HG02981 (cell line): ENCODE measurements at regions not wholly inside any gene's neighbourhood (a gene's known extent, or its start where the extent isn't known, plus 50 kb on each side); places are given as distances from the start of the nearest gene placed in this dataset.
"Not testable (repeated sequence)": the region's sequence is repeated elsewhere in the genome, so short reads cannot be mapped to it uniquely, and the experiment has no call there.

Source experiments
- ATAC-seq: cut with Tn5 transposase; IDR thresholded peaks from one replicate; pipeline ENCODE4 v1.9.1; 2021; ENCODE audit warnings: mild to moderate bottlenecking, moderate library complexity; ENCODE audit not compliant: unreplicated experiment

- ATAC-seq = peak; percentile 19
These were observed 104.5 kb upstream of the CHD1 start for GRCh38 chr5:99033014-99033900.

- peak; percentile 24 for ATAC-seq
These were observed 103.6 kb upstream of the CHD1 start for GRCh38 chr5:99032234-99033013.

DNA sequence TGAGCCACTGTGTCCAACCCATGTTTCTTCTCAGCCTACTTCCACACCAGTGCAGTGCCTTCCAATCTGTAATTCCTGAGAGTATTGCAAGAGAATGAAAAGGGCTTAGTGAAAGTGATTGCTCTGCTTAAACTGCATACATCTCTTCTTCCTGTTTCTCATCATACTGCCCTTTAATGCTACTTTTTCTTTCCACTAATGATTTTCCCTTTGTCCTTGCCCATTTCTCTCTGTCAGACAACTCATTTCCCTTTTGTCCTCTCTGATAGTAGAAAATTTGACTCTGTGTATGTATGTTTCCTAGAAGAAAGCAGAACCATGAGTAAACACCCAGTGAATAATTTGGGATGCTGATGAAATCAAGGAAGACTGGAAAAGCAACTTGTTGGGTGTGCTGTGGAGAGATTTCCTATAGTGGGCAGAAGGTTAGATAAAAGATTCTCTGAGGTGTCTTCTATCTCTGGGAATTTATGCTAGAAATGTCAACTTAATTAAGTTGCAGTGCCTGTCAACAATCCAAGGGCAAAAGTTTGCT, 102.2 kb upstream of the CHD1 start:
- no peak for ATAC-seq

GRCh38 chr5:99029172-99029571, 100.4 kb upstream of the CHD1 start:
- ATAC-seq = no peak

- not testable (repeated sequence) for ATAC-seq
These were observed 99.4 kb upstream of the CHD1 start for GRCh38 chr5:99028170-99028569.

DNA sequence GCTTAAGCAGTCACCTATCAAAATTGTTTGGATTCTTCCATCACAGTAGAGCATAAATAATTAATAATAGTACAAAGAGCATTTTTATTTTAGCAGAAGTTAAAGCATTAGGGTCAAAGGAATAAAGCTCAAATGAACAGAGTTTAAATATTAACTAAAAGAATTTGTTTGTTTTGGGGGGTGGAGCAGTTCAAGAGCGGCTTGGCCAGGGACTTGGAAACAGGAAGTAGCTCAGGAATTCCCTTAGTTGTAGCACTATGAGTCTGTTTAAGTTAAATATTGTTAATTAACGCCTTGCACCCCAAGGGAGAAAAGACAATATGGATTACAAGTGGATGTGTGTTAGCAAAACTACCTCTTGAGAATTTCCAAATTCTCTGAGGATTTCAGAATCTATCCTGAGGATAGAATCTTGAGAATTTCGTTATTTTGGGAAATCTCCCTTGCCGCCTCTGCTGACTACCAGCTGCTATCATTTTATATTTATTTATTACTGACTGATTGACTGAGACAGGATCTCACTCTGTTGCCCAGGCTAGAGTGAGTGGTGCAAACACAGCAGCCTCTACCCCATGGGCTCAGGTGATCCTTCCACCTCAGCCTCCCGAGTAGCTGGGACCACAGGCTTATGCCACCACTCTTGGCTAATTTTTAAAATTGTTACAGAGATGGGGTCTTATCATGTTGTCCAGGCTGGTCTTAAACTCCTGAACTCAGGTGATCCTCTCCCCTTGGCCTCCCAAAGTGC, 96.7 kb upstream of the CHD1 start:
- no peak for ATAC-seq

- no peak for ATAC-seq
These were observed 94.5 kb upstream of the CHD1 start for GRCh38 chr5:99023330-99023729.

DNA sequence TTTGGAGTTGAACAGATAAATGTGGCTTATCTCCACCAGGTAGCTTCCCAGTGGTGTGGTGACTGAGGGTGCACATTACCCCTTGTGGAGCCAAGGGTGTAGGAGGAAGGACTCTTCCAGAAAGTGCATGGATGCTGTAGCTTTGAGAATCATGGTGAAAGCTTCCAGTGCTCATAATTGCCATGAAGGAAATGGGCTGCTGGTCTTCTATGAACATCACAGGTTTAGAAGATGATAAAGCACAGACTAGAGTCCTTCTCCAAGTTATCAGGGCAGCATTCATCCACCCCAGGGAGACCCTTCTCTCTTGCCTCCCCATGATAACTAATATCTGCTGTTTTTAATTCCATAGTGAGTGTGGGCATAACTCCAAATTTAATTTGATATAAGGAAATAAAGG, 93.4 kb upstream of the CHD1 start:
- no peak for ATAC-seq

DNA sequence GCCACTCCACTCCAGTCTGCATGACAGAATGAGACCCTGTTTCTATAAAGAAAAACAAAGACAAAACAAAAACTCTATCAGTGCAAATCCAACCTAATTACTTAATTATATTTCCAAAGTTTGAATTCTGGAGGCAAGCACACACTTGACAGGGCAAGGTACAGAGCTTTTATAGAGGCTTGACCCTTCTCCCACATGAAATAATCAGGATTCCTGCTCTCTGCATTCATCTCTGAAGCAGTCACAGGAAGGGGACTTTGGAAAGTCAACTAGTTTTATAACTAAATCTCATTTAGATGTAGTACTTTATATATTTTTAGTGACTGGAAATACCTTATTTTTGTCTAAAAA, 91.9 kb upstream of the CHD1 start:
- ATAC-seq = no peak

- peak; percentile 62 for ATAC-seq
These were observed 91.2 kb upstream of the CHD1 start for GRCh38 chr5:99019812-99020697.

- ATAC-seq = no peak
These were observed 90.4 kb upstream of the CHD1 start for GRCh38 chr5:99019254-99019653.

- no peak for ATAC-seq
These were observed 81.5 kb upstream of the CHD1 start for GRCh38 chr5:99010294-99010693.

DNA sequence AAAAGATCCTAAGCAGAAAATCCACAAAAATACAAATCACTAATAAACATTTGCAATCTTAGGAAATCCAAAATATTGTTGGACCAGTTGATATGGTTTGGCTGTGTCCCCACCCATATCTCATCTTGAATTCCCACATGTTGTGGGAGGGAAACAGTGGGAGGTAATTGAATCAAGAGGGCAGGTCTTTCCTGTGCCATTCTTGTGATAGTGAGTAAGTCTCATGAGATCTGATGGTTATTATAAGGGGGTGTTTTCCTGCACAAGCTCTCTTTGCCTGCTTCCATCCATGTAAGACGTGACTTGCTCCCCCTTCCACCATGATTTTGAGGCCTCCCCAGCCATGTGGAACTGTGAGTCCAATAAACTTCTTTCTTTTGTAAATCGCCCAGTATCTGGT, 79.2 kb upstream of the CHD1 start:
- not testable (repeated sequence) for ATAC-seq

DNA sequence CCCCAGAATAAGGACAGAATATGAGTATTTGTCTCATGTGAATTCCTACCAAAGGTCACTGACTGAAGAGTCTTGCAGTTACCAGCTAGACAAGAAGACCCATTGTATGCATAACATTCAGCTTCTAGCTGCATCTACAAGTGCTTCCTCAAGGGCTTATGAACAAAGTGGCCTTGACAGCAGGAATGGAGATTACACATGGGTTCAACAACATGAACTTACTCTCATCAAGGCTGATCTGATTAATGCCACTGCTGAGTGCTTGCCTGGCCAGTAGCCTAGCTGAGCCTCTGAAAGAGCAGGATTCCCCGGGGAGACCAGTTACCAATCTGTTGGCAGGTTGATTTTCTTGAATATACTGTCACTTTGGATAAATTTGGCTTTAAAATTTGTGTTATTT, 76.7 kb upstream of the CHD1 start:
- no peak for ATAC-seq

GRCh38 chr5:99004960-99005359, 76.2 kb upstream of the CHD1 start:
- peak; percentile 100 for ATAC-seq

DNA sequence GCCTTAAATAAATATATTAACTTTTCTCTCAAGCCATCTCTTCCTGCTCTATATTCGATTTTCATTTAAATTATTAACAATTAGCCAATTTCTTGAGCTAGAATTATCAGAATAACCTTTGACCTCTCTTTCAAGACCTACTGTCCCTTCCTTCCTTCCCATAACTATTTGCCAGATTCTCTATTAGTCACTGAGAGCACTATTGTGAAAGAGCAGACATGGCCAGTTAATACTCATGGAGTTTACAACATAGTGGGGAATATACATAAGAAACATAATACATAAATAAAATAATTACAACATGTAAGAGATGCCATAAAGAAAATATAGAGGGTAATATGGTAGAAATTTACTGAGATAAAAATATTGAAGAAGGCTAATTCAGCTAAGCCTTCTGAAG, 72.1 kb upstream of the CHD1 start:
- ATAC-seq = no peak

DNA sequence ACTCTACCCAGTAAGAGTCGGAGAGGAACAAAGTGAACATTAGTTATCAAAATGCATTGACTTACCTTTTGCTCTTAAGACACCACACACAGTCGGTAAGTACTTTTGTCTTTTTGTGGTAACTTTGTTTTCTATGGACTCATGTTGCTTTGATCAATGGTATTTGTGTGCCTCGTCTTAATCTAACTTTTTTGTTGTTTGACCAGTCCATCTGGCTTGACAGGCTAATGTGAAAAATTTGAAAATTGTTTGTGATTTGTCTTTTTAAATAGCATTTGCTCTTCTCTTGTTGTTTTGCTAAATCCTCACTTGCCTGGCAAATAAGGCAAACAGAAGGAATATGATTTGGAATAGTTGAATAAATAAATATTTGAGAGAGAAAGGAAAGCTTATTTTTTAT, 71.4 kb upstream of the CHD1 start:
- no peak for ATAC-seq

DNA sequence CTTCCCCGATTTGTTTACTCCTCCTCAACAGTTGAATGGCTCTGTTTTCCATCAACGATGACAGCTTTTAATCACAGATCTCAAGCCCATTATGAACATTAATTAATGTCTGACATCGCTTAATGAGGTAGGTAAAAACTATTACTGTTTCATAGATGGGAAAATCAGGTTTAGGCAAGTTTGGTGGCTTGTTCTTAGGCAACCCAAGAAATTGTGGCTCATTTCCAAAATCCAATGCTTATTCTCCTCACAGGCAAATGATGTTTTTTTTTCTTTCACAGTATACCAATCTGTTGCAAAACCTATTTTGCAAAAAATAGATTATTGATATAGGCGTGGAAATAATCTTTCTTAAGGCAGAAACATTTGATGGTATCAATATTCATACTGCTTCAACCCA, 70.8 kb upstream of the CHD1 start:
- ATAC-seq = no peak

DNA sequence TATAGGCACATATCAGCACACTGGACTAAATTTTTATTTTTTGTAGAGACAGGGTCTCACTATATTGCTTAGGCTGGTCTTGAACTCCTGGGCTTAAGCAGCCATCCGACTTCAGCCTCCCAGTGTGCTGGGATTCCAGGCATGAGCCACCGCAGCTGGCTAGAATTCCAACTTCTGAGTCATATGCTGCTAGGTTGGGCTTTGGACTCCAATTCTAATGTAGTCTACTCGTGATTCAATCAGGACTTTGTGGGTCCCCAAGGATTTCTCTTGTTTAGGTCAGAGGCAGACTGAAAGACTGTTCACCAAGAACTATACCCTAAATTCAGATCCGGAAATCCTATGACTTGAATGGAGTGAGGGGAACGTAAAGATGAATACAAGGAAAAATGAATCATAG, 68.2 kb upstream of the CHD1 start:
- ATAC-seq = no peak

DNA sequence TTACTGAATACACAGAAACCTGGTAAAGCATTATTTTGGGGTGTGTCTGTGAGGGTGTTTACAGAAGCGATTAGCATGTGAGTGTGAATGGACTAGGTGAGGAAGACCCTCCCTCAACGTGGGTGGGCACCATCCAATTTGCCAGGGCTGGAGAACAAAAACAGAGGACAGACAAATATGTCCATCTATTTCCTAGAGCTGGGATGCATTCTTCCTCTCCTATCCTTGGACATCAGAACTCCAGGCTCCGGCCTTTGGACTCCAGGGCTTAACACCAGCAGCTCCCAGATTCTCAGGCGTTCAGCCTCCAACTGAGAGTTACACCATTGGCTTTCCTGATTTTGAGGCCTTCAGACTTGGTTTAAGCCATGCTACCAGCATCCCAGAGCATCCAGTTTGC, 65.8 kb upstream of the CHD1 start:
- no peak for ATAC-seq
